Peyer's patch (tissue), 4 donors: ENCODE measurements at regions not wholly inside any gene's neighbourhood (a gene's known extent, or its start where the extent isn't known, plus 50 kb on each side); places are given as distances from the start of the nearest gene placed in this dataset.

ENCODE experiments used
- CTCF ChIP-seq, 6 experiments: fragments of 450-650 bp in 4 of 6; fragments of 200-600 bp in 2 of 6; sonication (generic) in 1 of 6; IDR thresholded peaks; one replicate each; pipeline ENCODE4 v1.5.1; 2017 to 2019; ENCODE audit warnings: antibody characterized with exemption in 6 of 6, mild to moderate bottlenecking in 3 of 6, moderate library complexity in 1 of 6
- POLR2A ChIP-seq, 2 donors: fragments of 450-650 bp; IDR thresholded peaks; one replicate each; pipeline ENCODE4 v1.5.1; 2017; ENCODE audit warnings: antibody characterized with exemption in 2 of 2, mild to moderate bottlenecking in 2 of 2, moderate library complexity in 2 of 2

DNA sequence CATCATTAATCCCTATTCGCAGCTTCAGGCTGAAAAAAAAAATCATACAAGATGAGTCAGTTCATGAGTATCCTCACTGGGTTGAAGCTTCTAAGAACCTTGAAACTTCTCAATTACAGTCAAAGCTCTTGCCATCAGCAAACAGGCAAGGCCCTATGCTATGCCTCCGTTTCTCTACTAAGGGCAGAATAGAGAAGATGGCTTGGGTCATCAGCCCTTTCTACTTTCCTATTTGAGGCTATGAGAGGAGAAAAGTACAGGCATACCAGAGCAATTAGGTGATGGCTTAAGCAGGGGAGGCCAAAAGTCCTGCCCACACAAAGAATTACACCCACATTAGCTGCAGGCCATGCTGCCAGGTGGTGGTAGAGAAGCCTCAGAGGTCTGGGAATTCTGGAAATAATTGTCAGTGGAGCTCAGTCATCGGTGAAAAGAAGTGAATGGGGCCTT lies 89.0 kb downstream of the MRPL46 start:
- TF ChIP-seq CTCF (IDR thresholded peaks at IDR 0.05) (no peak), POLR2A (IDR thresholded peaks at IDR 0.05) (no peak)
